GM12873 (cell line): ENCODE measurements at regions not wholly inside any gene's neighbourhood (a gene's known extent, or its start where the extent isn't known, plus 50 kb on each side); places are given as distances from the start of the nearest gene placed in this dataset.

ENCODE experiments used
- TF ChIP-seq, protein P1 (sequence below): IDR thresholded peaks from 2 replicates; pipeline ENCODE4 v1.5.1; 2012; ENCODE audit warnings: low read depth, mild to moderate bottlenecking, moderate library complexity, low read length, control low read depth; ENCODE audit not compliant: insufficient read depth; ENCODE audit errors: missing control alignments

DNA sequence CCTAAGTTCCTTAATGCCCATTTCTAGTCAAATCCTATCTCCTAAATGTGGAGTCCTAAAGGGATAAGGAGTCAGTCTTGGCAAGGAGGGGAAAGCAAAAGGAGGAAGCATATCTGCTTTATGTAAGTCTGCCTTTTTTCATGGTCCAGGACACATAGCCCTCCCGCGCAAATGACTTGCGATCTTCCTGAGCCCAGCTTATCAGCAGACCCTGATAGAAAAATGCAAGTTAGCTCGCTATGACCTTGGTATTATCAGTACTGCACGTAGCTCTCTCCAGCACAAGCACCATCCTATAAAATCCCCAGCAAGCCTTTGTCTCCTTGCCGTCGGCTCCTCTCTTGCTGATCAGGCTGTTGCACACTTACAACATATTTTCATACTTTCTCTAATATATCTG, 281.4 kb upstream of the KCNH7 start:
- TF ChIP-seq, protein P1, sequence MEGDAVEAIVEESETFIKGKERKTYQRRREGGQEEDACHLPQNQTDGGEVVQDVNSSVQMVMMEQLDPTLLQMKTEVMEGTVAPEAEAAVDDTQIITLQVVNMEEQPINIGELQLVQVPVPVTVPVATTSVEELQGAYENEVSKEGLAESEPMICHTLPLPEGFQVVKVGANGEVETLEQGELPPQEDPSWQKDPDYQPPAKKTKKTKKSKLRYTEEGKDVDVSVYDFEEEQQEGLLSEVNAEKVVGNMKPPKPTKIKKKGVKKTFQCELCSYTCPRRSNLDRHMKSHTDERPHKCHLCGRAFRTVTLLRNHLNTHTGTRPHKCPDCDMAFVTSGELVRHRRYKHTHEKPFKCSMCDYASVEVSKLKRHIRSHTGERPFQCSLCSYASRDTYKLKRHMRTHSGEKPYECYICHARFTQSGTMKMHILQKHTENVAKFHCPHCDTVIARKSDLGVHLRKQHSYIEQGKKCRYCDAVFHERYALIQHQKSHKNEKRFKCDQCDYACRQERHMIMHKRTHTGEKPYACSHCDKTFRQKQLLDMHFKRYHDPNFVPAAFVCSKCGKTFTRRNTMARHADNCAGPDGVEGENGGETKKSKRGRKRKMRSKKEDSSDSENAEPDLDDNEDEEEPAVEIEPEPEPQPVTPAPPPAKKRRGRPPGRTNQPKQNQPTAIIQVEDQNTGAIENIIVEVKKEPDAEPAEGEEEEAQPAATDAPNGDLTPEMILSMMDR = no peak

DNA sequence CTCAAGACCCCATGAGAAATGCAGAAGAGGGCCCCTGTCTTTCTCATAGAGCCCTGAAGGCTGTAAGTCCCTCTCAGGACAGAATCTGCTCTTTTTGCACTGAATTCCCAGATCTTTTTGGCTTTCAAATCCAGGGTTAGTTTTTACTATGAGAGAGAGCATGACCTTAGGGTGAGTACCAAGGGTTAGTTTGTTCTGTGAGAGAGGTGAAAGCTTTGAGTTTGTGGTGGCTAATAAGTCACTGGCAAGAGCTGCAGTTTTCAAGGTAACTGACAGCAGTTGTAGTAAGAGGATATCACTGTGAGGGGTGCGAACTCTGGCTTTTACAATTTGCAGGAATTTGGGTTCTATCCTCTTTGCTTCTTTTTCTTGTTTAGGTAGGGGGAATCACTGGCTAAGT, 248.4 kb upstream of the KCNH7 start:
- TF ChIP-seq, protein P1 = no peak

DNA sequence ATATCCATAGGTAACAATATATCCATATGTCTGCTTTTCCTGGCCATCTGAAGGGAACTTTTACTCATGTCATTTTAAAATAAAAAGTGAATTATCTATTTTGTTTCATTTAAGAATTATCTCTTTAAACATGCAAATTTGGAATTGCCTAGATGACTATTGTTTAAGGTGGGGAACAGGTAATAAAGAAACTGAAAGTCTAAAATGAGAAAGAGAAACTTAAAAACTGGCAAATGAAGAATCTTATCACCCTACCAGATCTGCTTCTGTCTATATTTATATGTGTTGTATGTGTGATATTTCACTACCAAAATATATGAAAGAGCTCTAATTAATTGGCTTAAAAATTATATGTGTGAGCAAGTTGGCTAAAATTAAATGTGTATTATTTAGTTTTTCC, 243.2 kb upstream of the KCNH7 start:
- TF ChIP-seq, protein P1 = no peak

DNA sequence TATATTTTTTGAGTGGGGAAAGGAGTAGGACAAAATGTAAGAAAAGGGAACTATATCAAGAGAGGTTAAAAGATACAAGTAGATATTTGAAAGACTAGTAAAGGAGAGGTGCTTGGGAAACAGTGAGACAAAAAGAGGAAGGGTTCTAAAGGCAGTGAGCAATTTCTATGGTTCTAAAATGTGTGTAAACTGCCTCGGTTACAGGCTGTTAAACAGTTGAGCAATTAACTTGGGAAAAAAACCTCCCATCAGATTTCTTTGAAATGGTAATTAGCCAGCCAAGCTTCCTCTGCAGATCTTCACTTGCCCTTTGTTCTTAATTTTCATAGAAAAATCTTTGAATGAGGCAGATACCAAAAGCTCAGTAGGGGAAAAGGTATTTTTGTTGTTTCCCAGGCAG, 238.7 kb upstream of the KCNH7 start:
- TF ChIP-seq, protein P1 = no peak

DNA sequence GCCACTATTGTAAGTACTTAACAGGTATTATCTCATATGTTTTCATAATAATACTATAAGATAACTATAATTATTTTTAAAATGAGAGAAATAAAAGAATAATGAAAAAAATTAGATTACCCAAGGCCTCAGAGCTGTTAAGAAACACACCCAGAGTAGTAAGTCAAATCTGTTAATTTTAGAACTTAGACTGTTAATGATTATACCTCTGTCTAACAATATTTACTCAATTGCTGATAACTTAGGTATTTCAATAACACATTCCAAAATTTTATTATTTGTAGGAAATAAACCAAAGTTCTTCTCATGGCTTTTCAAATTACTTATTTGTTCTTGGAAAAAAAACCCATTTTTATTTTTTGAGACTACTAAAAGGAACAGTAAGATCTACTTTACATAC, 227.5 kb upstream of the KCNH7 start:
- TF ChIP-seq, protein P1 = no peak

DNA sequence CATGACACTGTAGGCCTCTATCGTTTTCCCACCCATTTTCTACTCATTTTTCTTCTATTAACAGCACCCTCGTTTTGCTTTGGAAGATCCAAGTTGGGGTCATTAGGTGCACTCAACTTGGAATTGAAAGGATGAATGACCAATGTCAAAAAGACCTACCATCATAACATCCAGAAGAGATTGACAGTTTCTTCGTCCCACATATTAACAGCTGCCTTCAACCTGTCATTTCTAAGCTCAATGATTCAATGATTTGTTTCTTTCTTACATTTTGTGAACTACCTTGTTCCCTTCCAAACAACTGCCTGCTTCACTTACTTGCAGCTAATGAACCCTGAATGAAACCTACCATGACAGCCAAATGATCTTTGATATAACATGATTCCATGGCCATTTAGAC, 224.0 kb upstream of the KCNH7 start:
- TF ChIP-seq, protein P1 = no peak

DNA sequence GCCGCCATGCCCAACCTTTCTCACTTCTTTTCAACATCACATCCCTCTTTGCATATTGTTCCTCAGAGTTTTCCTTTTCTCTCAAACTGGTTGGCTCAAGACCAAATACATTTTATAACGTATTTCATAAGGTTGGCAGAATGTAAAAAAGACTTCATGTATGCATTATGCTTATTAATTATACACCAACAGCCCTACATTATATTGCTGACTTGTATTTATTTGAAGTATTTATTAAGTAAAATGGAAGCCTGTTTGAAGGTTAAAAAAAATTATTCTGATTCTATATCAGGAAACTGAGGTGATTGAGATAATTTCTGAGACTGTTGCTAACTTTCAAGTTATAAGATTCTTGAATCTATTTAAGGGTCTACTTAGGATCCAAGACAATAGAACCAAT, 208.0 kb upstream of the KCNH7 start:
- TF ChIP-seq, protein P1 = no peak
